ENCODE measurements at regions not wholly inside any gene's neighbourhood (a gene's known extent, or its start where the extent isn't known, plus 50 kb on each side); places are given as distances from the start of the nearest gene placed in this dataset.

DNA sequence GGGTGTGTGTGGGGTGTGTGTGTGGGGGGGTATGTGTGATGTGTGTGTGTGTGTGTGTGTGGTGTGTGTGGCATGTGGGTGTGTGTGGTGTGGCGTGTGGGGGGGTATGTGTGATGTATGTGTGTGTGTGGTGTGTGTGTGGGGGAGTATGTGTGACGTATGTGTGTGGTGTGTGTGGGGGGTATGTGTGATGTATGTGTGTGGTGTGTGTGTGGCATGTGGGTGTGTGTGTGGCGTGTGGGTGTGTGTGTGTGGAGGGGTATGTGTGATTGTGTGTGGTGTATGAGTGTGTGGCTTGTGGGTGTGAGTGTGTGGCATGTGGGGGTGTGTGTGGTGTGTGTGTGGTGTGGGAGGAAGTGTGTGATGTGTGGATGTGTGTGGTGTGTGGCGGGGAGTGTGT is 442.3 kb downstream of the PREX1 start:
- H3K27ac Mint-ChIP-seq, result no peak overlapping the region
- CTCF ChIA-PET, result no interaction called here
- POLR2A ChIA-PET, result no interaction called here
- H3K36me3 Mint-ChIP-seq, result no peaks in the 10 kb centered on the region
- DNase-seq (ENCODE audit: low spot score) (no peak), ATAC-seq (no peak)
- peaks cover 27% of the 10 kb centered on the region for H3K4me1 Mint-ChIP-seq
- peaks cover 4% of the 10 kb centered on the region for H3K9me3 Mint-ChIP-seq
- TF ChIP-seq, protein P1, sequence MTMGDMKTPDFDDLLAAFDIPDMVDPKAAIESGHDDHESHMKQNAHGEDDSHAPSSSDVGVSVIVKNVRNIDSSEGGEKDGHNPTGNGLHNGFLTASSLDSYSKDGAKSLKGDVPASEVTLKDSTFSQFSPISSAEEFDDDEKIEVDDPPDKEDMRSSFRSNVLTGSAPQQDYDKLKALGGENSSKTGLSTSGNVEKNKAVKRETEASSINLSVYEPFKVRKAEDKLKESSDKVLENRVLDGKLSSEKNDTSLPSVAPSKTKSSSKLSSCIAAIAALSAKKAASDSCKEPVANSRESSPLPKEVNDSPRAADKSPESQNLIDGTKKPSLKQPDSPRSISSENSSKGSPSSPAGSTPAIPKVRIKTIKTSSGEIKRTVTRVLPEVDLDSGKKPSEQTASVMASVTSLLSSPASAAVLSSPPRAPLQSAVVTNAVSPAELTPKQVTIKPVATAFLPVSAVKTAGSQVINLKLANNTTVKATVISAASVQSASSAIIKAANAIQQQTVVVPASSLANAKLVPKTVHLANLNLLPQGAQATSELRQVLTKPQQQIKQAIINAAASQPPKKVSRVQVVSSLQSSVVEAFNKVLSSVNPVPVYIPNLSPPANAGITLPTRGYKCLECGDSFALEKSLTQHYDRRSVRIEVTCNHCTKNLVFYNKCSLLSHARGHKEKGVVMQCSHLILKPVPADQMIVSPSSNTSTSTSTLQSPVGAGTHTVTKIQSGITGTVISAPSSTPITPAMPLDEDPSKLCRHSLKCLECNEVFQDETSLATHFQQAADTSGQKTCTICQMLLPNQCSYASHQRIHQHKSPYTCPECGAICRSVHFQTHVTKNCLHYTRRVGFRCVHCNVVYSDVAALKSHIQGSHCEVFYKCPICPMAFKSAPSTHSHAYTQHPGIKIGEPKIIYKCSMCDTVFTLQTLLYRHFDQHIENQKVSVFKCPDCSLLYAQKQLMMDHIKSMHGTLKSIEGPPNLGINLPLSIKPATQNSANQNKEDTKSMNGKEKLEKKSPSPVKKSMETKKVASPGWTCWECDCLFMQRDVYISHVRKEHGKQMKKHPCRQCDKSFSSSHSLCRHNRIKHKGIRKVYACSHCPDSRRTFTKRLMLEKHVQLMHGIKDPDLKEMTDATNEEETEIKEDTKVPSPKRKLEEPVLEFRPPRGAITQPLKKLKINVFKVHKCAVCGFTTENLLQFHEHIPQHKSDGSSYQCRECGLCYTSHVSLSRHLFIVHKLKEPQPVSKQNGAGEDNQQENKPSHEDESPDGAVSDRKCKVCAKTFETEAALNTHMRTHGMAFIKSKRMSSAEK (CRISPR knock-in tag; IDR thresholded peaks at IDR 0.05; ENCODE audit: borderline replicate concordance), result no peak
- TF ChIP-seq, protein P2, sequence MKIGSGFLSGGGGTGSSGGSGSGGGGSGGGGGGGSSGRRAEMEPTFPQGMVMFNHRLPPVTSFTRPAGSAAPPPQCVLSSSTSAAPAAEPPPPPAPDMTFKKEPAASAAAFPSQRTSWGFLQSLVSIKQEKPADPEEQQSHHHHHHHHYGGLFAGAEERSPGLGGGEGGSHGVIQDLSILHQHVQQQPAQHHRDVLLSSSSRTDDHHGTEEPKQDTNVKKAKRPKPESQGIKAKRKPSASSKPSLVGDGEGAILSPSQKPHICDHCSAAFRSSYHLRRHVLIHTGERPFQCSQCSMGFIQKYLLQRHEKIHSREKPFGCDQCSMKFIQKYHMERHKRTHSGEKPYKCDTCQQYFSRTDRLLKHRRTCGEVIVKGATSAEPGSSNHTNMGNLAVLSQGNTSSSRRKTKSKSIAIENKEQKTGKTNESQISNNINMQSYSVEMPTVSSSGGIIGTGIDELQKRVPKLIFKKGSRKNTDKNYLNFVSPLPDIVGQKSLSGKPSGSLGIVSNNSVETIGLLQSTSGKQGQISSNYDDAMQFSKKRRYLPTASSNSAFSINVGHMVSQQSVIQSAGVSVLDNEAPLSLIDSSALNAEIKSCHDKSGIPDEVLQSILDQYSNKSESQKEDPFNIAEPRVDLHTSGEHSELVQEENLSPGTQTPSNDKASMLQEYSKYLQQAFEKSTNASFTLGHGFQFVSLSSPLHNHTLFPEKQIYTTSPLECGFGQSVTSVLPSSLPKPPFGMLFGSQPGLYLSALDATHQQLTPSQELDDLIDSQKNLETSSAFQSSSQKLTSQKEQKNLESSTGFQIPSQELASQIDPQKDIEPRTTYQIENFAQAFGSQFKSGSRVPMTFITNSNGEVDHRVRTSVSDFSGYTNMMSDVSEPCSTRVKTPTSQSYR (CRISPR knock-in tag; IDR thresholded peaks at IDR 0.05), result no peak
- no peak for TF ChIP-seq NR1H2 (CRISPR knock-in tag; IDR thresholded peaks at IDR 0.05)
- TF ChIP-seq, protein P3, sequence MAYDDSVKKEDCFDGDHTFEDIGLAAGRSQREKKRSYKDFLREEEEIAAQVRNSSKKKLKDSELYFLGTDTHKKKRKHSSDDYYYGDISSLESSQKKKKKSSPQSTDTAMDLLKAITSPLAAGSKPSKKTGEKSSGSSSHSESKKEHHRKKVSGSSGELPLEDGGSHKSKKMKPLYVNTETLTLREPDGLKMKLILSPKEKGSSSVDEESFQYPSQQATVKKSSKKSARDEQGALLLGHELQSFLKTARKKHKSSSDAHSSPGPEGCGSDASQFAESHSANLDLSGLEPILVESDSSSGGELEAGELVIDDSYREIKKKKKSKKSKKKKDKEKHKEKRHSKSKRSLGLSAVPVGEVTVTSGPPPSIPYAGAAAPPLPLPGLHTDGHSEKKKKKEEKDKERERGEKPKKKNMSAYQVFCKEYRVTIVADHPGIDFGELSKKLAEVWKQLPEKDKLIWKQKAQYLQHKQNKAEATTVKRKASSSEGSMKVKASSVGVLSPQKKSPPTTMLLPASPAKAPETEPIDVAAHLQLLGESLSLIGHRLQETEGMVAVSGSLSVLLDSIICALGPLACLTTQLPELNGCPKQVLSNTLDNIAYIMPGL (CRISPR knock-in tag; IDR thresholded peaks at IDR 0.05), result no peak
- TF ChIP-seq, protein P4, sequence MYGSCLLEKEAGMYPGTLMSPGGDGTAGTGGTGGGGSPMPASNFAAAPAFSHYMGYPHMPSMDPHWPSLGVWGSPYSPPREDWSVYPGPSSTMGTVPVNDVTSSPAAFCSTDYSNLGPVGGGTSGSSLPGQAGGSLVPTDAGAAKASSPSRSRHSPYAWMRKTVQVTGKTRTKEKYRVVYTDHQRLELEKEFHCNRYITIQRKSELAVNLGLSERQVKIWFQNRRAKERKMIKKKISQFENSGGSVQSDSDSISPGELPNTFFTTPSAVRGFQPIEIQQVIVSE (CRISPR knock-in tag; IDR thresholded peaks at IDR 0.05; ENCODE audit: borderline replicate concordance), result no peak
- TF ChIP-seq, protein P5, sequence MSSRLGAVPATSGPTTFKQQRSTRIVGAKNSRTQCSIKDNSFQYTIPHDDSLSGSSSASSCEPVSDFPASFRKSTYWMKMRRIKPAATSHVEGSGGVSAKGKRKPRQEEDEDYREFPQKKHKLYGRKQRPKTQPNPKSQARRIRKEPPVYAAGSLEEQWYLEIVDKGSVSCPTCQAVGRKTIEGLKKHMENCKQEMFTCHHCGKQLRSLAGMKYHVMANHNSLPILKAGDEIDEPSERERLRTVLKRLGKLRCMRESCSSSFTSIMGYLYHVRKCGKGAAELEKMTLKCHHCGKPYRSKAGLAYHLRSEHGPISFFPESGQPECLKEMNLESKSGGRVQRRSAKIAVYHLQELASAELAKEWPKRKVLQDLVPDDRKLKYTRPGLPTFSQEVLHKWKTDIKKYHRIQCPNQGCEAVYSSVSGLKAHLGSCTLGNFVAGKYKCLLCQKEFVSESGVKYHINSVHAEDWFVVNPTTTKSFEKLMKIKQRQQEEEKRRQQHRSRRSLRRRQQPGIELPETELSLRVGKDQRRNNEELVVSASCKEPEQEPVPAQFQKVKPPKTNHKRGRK (CRISPR knock-in tag; IDR thresholded peaks at IDR 0.05; ENCODE audit: borderline replicate concordance), result no peak
- no peak for TF ChIP-seq GABPB1 (CRISPR knock-in tag; IDR thresholded peaks at IDR 0.05)
- no peak for TF ChIP-seq NFE2L1 (CRISPR knock-in tag; IDR thresholded peaks at IDR 0.05)
- H3K4me3 Mint-ChIP-seq, result no peak overlapping the region
- H3K27me3 Mint-ChIP-seq (ENCODE audit: low read depth), result no peaks in the 10 kb centered on the region

DNA sequence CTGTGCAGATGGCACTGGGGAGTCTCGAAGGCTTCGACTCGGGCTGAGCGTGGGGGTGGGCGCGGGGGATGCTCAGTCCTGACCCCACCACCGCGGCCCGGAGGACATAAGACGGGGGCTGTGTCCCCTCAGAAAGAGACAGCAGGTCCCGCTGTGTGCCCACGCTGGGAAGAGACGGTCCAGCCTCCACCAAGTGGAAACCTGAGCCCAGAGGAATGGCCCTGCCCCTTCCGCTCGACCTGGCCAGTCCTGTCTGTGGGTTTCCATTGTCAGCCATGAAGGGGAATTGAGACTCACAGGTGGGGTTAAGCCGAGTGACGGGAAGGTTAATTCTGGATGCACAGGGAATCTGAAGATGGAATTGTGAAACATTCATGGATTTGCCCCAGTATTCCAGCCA is 442.7 kb downstream of the PREX1 start:
- no peak for DNase-seq (ENCODE audit: low spot score)
- Mint-ChIP-seq H3K9me3 (peaks cover under 1% of the 10 kb centered on the region; the same call in 1 of the 2 replicates), H3K27ac (no peak overlapping the region), H3K4me1 (peaks cover 25% of the 10 kb centered on the region), H3K27me3 (ENCODE audit: low read depth) (no peaks in the 10 kb centered on the region), H3K36me3 (no peaks in the 10 kb centered on the region), H3K4me3 (peak overlapping the region; percentile 57)
- ChIA-PET POLR2A (no interaction called here), CTCF (interaction anchor here (1.3 to 1.9 kb wide), 3 partner anchors 10 to 236 kb away, joined by 3 to 15 read pairs (median 9); no protein-coding TSS in a partner anchor)
- ATAC-seq, result no peak
- TF ChIP-seq, protein P6, sequence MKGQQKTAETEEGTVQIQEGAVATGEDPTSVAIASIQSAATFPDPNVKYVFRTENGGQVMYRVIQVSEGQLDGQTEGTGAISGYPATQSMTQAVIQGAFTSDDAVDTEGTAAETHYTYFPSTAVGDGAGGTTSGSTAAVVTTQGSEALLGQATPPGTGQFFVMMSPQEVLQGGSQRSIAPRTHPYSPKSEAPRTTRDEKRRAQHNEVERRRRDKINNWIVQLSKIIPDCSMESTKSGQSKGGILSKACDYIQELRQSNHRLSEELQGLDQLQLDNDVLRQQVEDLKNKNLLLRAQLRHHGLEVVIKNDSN (CRISPR knock-in tag; IDR thresholded peaks at IDR 0.05), result no peak
- TF ChIP-seq, protein P7, sequence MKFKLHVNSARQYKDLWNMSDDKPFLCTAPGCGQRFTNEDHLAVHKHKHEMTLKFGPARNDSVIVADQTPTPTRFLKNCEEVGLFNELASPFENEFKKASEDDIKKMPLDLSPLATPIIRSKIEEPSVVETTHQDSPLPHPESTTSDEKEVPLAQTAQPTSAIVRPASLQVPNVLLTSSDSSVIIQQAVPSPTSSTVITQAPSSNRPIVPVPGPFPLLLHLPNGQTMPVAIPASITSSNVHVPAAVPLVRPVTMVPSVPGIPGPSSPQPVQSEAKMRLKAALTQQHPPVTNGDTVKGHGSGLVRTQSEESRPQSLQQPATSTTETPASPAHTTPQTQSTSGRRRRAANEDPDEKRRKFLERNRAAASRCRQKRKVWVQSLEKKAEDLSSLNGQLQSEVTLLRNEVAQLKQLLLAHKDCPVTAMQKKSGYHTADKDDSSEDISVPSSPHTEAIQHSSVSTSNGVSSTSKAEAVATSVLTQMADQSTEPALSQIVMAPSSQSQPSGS (CRISPR knock-in tag; IDR thresholded peaks at IDR 0.05; ENCODE audit: borderline replicate concordance, low read depth), result no peak
- TF ChIP-seq, protein P4 (CRISPR knock-in tag; IDR thresholded peaks at IDR 0.05; ENCODE audit: borderline replicate concordance), result no peak
- TF ChIP-seq ZNF138 (CRISPR knock-in tag; conservative IDR thresholded peaks at IDR 0.05) (no peak), ATF1 (CRISPR knock-in tag; IDR thresholded peaks at IDR 0.05) (no peak), ELF4 (CRISPR knock-in tag; IDR thresholded peaks at IDR 0.05; ENCODE audit: low read depth) (no peak), NFE2L1 (CRISPR knock-in tag; IDR thresholded peaks at IDR 0.05) (no peak), ZNF219 (CRISPR knock-in tag; IDR thresholded peaks at IDR 0.05; ENCODE audit: borderline replicate concordance) (no peak), RORB (CRISPR knock-in tag; IDR thresholded peaks at IDR 0.05) (no peak)
- TF ChIP-seq, protein P8, sequence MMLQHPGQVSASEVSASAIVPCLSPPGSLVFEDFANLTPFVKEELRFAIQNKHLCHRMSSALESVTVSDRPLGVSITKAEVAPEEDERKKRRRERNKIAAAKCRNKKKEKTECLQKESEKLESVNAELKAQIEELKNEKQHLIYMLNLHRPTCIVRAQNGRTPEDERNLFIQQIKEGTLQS (CRISPR knock-in tag; conservative IDR thresholded peaks at IDR 0.05), result no peak
- TF ChIP-seq, protein P9, sequence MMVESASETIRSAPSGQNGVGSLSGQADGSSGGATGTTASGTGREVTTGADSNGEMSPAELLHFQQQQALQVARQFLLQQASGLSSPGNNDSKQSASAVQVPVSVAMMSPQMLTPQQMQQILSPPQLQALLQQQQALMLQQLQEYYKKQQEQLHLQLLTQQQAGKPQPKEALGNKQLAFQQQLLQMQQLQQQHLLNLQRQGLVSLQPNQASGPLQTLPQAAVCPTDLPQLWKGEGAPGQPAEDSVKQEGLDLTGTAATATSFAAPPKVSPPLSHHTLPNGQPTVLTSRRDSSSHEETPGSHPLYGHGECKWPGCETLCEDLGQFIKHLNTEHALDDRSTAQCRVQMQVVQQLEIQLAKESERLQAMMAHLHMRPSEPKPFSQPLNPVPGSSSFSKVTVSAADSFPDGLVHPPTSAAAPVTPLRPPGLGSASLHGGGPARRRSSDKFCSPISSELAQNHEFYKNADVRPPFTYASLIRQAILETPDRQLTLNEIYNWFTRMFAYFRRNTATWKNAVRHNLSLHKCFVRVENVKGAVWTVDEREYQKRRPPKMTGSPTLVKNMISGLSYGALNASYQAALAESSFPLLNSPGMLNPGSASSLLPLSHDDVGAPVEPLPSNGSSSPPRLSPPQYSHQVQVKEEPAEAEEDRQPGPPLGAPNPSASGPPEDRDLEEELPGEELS (CRISPR knock-in tag; IDR thresholded peaks at IDR 0.05), result no peak
